NCI-H187 (cell line): ENCODE measurements at regions not wholly inside any gene's neighbourhood (a gene's known extent, or its start where the extent isn't known, plus 50 kb on each side); places are given as distances from the start of the nearest gene placed in this dataset.

Experiments used
- DNase-seq, 2 experiments: peaks; one replicate each; lab custom pipeline; 2025; lab: John Stamatoyannopoulos, UW

DNA sequence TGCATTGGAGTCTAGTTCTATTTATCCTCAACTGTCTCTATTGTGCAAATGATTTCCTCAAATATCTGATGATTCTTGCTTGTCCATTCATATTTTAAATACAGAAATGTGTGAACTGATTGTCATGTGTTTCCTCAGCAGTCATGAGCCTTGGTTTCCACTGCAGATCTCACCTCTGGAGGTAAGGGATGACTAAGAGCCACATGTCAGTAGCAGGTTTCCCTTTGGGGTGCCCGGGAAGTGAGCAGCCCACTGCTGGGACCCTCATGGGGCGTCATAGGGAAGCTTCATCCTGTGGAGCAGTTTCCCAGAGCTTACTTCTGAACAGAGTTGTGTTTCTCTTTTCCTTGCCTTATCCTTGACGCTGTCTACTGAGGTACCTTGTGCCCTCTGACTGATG is 149.2 kb upstream of the TOPAZ1 start:
- DNase-seq: no peak

GRCh38 chr3:44093531-44093930 is 148.2 kb upstream of the TOPAZ1 start:
- no peak for DNase-seq

DNA sequence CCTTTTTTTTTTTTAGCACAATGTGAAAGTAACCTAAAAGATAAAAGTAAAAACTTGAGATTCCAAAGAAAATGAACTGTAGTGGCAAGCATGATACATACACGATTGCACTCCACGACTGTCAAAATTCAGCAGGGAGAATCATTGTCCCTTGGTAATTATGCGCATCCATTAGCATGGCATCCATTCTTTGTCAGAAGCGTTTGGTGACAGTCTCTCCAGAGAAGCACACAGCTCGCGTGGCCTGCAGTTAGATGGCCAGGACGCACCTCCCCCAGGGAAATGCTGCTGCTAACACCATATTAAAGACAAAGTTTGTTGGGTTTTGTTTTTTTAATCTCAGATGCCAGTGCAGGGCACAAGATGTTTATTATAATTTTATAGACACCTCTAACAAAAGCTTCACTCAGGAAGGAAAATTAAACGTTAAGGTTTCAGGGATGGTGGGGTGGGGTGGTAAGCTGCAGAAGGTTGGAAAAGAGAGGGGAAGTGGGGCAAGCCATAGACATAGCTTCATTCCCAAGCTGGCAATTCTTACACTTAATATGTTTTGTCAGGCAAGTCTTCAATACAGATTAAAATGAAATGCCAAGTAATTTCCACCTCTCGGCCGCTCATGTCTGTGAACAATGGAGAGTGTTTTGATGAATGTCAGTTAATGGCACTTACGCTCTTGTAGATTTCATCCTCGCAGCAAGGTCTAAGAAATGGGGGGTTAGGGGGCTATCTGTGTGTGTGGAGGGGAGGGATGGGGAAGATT is 142.8 kb upstream of the TOPAZ1 start:
- DNase-seq: no peak

- no peak for DNase-seq
These were observed 142.0 kb upstream of the TOPAZ1 start for GRCh38 chr3:44099566-44100297.

- no peak for DNase-seq
These were observed 141.4 kb upstream of the TOPAZ1 start for GRCh38 chr3:44100298-44100695.

DNA sequence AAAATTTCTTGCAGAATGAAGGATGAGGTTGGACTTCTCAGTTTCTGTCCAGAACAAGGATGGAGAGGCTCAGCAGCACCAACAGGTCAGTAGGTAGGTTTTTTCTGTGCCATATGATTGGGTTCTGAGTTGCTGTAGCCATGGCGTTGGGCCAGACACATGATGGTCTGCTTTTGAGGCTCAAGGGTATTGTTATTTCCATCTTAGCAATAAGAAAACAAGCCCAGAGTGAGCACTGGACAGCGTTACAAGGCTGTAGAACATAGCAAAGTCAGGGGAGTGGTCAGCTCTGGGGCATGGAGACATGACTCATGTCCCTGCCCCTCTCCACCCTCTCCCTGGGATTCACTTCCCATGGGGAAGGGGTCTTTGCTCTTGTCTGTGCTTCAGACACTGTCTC is 137.6 kb upstream of the TOPAZ1 start:
- no peak for DNase-seq

GRCh38 chr3:44104668-44105321 is 136.9 kb upstream of the TOPAZ1 start:
- no peak for DNase-seq

GRCh38 chr3:44105571-44105970 is 136.1 kb upstream of the TOPAZ1 start:
- no peak for DNase-seq

- no peak for DNase-seq
These were observed 134.9 kb upstream of the TOPAZ1 start for GRCh38 chr3:44106756-44107155.

DNA sequence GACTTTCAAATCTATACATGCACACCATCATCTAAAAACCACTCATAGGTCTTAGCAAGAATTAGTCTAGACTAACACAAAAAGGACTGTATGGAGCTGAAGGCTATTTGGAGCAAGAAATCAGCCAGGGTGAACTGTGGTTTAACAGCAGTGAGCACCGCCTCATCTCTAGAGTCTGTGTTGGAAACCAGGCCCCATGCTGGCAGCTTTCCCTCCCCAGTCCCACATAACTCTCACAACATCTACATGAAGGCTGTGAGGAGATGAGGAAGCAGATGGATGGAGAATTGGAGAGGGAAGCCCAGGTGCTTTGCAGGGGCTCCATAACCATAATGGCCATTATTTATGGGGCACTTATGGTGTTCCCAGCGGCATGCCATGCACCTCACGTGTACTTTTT is 133.2 kb upstream of the TOPAZ1 start:
- DNase-seq: no peak

GRCh38 chr3:44109771-44110361 is 131.8 kb upstream of the TOPAZ1 start:
- DNase-seq: no peak

DNA sequence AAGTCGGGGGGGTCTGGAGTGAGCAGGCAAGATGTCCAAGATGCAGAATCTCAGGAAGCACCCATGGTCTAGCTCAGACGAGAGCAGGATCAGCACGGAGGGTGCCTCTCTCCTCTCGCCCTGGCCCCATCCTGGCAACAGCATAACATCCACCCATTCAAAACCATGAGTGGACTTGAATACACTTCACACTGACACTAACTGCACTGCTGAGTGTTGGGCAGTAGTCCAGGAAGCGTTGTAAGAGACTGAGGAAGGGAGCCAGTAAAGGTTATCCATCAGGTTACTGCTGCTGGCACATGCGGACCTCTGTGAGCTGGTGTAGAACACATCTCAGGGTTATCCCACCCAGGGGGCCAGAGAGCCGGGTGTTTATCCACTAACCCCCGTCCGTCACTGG is 131.0 kb upstream of the TOPAZ1 start:
- no peak for DNase-seq

- no peak for DNase-seq
These were observed 130.2 kb upstream of the TOPAZ1 start for GRCh38 chr3:44111482-44111881.

- no peak for DNase-seq
These were observed 127.5 kb upstream of the TOPAZ1 start for GRCh38 chr3:44114142-44114541.

DNA sequence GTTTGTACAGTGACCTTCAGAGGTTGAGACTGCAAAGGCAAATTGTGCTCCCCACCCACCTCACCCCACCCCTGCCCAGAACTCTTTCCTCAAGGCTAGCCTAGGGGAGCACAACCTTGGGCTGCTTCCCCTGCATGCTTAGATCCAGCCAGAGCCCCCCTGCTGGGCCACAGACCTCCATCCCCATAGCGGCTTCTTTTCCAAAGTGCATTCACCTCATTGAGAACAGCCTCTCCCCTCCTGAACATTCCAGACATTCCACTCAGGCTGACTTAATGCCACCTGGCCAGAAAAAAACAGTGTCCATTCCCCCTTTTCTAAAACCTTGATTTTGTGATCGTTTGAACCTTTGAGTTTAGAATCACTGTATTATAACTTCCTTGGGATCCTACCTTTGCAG is 124.4 kb upstream of the TOPAZ1 start:
- DNase-seq: no peak

DNA sequence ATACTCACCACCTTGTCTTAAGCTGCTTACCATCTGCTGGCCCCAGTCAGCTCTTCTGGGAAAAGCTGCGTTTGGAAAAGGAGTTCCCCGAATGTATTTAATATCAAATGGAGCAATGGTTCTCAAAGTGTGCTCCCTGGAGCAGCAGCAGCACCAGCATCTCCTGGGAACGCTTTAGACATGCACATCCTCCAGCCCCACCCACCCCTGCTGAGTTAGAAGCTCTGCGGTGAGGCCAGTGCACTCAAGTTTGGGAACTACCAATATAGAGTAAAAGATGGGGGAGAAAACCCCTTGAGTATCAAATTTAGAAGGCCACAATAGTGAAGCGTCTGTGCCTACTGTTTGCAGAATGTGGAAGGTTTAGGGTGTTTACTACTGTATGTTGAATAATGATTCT is 124.0 kb upstream of the TOPAZ1 start:
- no peak for DNase-seq

- no peak for DNase-seq
These were observed 120.7 kb upstream of the TOPAZ1 start for GRCh38 chr3:44120721-44121582.

- no peak for DNase-seq
These were observed 116.4 kb upstream of the TOPAZ1 start for GRCh38 chr3:44125246-44125645.

GRCh38 chr3:44125882-44126281 is 115.8 kb upstream of the TOPAZ1 start:
- DNase-seq: no peak

DNA sequence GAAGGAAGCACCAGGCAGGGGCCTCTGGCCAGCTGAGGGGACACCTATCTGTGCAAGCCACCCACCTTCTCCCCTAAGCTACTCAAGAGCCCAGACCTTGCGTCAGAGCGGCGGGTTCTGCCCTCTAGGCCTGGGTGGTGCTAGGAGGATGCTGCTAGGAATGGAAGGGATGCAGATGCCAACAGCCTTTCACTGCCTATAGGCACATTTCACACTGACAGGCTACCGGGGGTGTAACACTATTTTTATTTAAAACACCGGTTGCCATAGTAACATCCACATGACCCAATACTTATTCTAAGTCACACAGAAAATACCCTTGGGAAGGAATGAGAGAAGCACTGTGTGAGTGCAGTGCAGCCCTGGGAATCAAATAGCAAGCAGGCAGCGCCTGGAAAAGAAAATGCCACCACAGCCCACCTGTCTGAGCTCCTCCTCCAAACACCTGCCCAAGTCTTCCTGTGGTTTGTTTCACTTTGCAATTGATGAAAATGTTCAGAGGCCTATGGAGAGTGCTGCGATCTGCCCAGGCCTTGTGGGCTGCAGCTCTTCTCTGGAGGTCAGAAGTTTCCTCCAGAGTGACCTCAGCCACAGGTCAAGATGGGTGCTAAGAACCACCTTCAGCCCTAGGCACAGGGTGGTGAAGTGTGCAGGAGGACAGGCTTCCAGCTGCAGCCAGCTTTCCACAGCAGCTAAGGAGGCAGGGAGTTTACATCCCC is 113.5 kb upstream of the TOPAZ1 start:
- DNase-seq: no peak

GRCh38 chr3:44130249-44130648 is 111.4 kb upstream of the TOPAZ1 start:
- no peak for DNase-seq
